Suprapubic skin (tissue), 4 donors: ENCODE measurements at regions not wholly inside any gene's neighbourhood (a gene's known extent, or its start where the extent isn't known, plus 50 kb on each side); places are given as distances from the start of the nearest gene placed in this dataset.

Source experiments
- DNase-seq, 2 donors: peaks; one replicate each; pipeline ENCODE4 v3.0.0-alpha.2; 2019; ENCODE audit warnings: low spot score in 2 of 2
- H3K27ac ChIP-seq: fragments of 200-600 bp; sonication (generic); one replicate; pipeline ENCODE4 v1.5.1; 2019
- H3K27me3 ChIP-seq: fragments of 200-600 bp; sonication (generic); one replicate; pipeline ENCODE4 v1.5.1; 2019
- H3K36me3 ChIP-seq: fragments of 200-600 bp; sonication (generic); one replicate; pipeline ENCODE4 v1.5.1; 2019
- H3K4me1 ChIP-seq: fragments of 200-600 bp; sonication (generic); one replicate; pipeline ENCODE4 v1.5.1; 2019
- H3K4me3 ChIP-seq: fragments of 200-600 bp; sonication (generic); one replicate; pipeline ENCODE4 v1.5.1; 2019; ENCODE audit warnings: mild to moderate bottlenecking
- H3K9me3 ChIP-seq: fragments of 200-600 bp; sonication (generic); one replicate; pipeline ENCODE4 v1.5.1; 2019
- CTCF ChIP-seq, 2 donors: fragments of 200-600 bp in 1 of 2; fragments of 450-650 bp in 1 of 2; sonication (generic) in 1 of 2; IDR thresholded peaks; one replicate each; pipeline ENCODE4 v1.5.1; 2016 to 2019; ENCODE audit warnings: antibody characterized with exemption in 2 of 2, mild to moderate bottlenecking in 1 of 2, moderate library complexity in 1 of 2
- EP300 ChIP-seq: sonication (generic); formaldehyde crosslinking; IDR thresholded peaks from one replicate; pipeline ENCODE4 v1.6.1; 2017; ENCODE audit warnings: antibody characterized with exemption
- POLR2A ChIP-seq, 2 donors: fragments of 450-650 bp; IDR thresholded peaks; one replicate each; pipeline ENCODE4 v1.6.1; 2017; ENCODE audit warnings: antibody characterized with exemption in 2 of 2, mild to moderate bottlenecking in 2 of 2, moderate library complexity in 2 of 2
- POLR2AphosphoS5 ChIP-seq, 3 donors: sonication (generic); formaldehyde crosslinking; IDR thresholded peaks; one replicate each; pipeline ENCODE4 v1.6.1; 2017; ENCODE audit warnings: antibody characterized with exemption in 3 of 3
- WGBS: methylation state at CpG from one replicate; pipeline ENCODE4 v1.1.5; 2018; 5-methylcytosine and 5-hydroxymethylcytosine counted together

GRCh38 chr20:12058216-12058615 lies 140.5 kb downstream of the BTBD3 start:
- no peaks in the 10 kb centered on the region for H3K27me3 ChIP-seq
- no peak overlapping the region for H3K4me3 ChIP-seq
- no peaks in the 10 kb centered on the region for H3K9me3 ChIP-seq
- H3K27ac ChIP-seq: no peak overlapping the region
- no peak for DNase-seq
- TF ChIP-seq POLR2AphosphoS5 (IDR thresholded peaks at IDR 0.05) (no peak), EP300 (no peak), POLR2A (IDR thresholded peaks at IDR 0.05) (no peak), CTCF (IDR thresholded peaks at IDR 0.05) (no peak)
- H3K36me3 ChIP-seq: no peaks in the 10 kb centered on the region
- no peaks in the 10 kb centered on the region for H3K4me1 ChIP-seq
- WGBS: 69% methylated on average over 4 of the region's 4 CpGs

DNA sequence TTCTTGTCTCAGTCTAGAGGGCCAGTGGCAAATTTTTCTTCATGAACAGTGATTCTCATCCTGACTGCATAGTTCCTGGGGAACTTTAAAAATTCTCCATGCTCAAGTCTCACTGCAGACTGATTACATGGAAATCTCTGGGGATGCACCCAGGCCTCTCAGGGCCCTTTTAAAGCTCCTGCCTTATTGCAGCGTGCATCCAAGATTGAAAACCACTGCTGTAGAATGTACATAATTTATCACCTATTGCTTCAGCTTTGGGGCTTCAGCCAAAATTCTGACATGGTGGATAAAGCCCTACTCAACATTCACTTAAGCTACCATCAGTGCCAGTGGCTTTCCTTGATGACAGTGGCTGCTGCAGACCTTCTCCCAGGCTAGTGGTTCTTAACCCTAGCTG lies 143.8 kb downstream of the BTBD3 start:
- Histone ChIP-seq H3K36me3 (no peaks in the 10 kb centered on the region), H3K27me3 (no peaks in the 10 kb centered on the region), H3K27ac (no peak overlapping the region), H3K4me3 (no peak overlapping the region), H3K9me3 (peaks cover 7% of the 10 kb centered on the region), H3K4me1 (no peaks in the 10 kb centered on the region)
- no peak for TF ChIP-seq POLR2A (IDR thresholded peaks at IDR 0.05)
- no peak for TF ChIP-seq CTCF (IDR thresholded peaks at IDR 0.05)
- TF ChIP-seq EP300: no peak
- no peak for TF ChIP-seq POLR2AphosphoS5 (IDR thresholded peaks at IDR 0.05)
- DNase-seq: no peak
- 33% methylated on average over 1 of the region's 1 CpG for WGBS

- H3K27ac ChIP-seq: no peak overlapping the region
- 94% methylated on average over 1 of the region's 1 CpG for WGBS
- no peak for DNase-seq
- TF ChIP-seq EP300 (no peak), POLR2A (IDR thresholded peaks at IDR 0.05) (no peak), CTCF (IDR thresholded peaks at IDR 0.05) (no peak), POLR2AphosphoS5 (IDR thresholded peaks at IDR 0.05) (no peak)
- H3K4me3 ChIP-seq: no peak overlapping the region
- H3K27me3 ChIP-seq: no peaks in the 10 kb centered on the region
- no peaks in the 10 kb centered on the region for H3K36me3 ChIP-seq
- H3K4me1 ChIP-seq: no peaks in the 10 kb centered on the region
- peaks cover 7% of the 10 kb centered on the region for H3K9me3 ChIP-seq
Measured at GRCh38 chr20:12063106-12063684, 145.5 kb downstream of the BTBD3 start.

GRCh38 chr20:12064540-12064939 lies 146.8 kb downstream of the BTBD3 start:
- 81% methylated on average over 3 of the region's 5 CpGs for WGBS
- H3K27me3 ChIP-seq: no peaks in the 10 kb centered on the region
- no peak for DNase-seq
- H3K36me3 ChIP-seq: no peaks in the 10 kb centered on the region
- H3K4me1 ChIP-seq: no peaks in the 10 kb centered on the region
- no peak overlapping the region for H3K27ac ChIP-seq
- peaks cover 7% of the 10 kb centered on the region for H3K9me3 ChIP-seq
- H3K4me3 ChIP-seq: no peak overlapping the region
- TF ChIP-seq EP300 (no peak), POLR2A (IDR thresholded peaks at IDR 0.05) (no peak), POLR2AphosphoS5 (IDR thresholded peaks at IDR 0.05) (no peak), CTCF (IDR thresholded peaks at IDR 0.05) (no peak)

DNA sequence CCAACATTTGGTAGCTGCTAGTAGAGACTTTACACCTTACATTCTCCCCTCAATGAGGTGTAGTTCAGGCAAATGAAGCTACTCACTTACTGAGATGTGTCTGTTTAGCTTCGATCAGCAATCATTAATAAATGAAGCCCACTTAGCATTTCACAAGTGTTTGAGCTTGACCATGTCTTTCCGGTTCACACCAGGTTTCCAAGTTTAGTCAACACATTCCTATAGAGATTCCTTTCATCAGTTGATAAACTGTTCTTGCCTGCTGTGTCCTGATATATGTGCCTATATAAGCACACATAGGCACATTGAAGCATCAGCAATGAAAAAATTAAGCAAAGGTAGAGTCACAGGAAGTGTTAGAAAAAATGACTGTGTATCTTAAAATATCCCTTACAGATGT lies 150.0 kb downstream of the BTBD3 start:
- Histone ChIP-seq H3K4me3 (no peak overlapping the region), H3K27ac (no peak overlapping the region), H3K9me3 (peaks cover 7% of the 10 kb centered on the region), H3K27me3 (no peaks in the 10 kb centered on the region), H3K36me3 (no peaks in the 10 kb centered on the region), H3K4me1 (no peaks in the 10 kb centered on the region)
- WGBS: 94% methylated on average over 2 of the region's 2 CpGs
- no peak for DNase-seq
- TF ChIP-seq POLR2AphosphoS5 (IDR thresholded peaks at IDR 0.05) (no peak), EP300 (no peak), CTCF (IDR thresholded peaks at IDR 0.05) (no peak), POLR2A (IDR thresholded peaks at IDR 0.05) (no peak)
